ENCODE measurements at regions not wholly inside any gene's neighbourhood (a gene's known extent, or its start where the extent isn't known, plus 50 kb on each side); places are given as distances from the start of the nearest gene placed in this dataset.

- TF ChIP-seq, protein P1, sequence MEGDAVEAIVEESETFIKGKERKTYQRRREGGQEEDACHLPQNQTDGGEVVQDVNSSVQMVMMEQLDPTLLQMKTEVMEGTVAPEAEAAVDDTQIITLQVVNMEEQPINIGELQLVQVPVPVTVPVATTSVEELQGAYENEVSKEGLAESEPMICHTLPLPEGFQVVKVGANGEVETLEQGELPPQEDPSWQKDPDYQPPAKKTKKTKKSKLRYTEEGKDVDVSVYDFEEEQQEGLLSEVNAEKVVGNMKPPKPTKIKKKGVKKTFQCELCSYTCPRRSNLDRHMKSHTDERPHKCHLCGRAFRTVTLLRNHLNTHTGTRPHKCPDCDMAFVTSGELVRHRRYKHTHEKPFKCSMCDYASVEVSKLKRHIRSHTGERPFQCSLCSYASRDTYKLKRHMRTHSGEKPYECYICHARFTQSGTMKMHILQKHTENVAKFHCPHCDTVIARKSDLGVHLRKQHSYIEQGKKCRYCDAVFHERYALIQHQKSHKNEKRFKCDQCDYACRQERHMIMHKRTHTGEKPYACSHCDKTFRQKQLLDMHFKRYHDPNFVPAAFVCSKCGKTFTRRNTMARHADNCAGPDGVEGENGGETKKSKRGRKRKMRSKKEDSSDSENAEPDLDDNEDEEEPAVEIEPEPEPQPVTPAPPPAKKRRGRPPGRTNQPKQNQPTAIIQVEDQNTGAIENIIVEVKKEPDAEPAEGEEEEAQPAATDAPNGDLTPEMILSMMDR (IDR thresholded peaks at IDR 0.05), result no peak
- no peak for TF ChIP-seq POLR2A (IDR thresholded peaks at IDR 0.05)
- TF ChIP-seq POLR2AphosphoS5 (IDR thresholded peaks at IDR 0.05), result no peak
These were observed 159.1 kb upstream of the RAB4A start for GRCh38 chr1:229111703-229112319.

Data from breast epithelium (tissue), 3 donors.